COLO829 (cell line): ENCODE measurements at regions not wholly inside any gene's neighbourhood (a gene's known extent, or its start where the extent isn't known, plus 50 kb on each side); places are given as distances from the start of the nearest gene placed in this dataset.
"Not testable (repeated sequence)": the region's sequence is repeated elsewhere in the genome, so short reads cannot be mapped to it uniquely, and the experiment has no call there.

Experiments used
- DNase-seq: peaks from one replicate; pipeline ENCODE4 v3.0.0; 2012; ENCODE audit warnings: low spot score

DNA sequence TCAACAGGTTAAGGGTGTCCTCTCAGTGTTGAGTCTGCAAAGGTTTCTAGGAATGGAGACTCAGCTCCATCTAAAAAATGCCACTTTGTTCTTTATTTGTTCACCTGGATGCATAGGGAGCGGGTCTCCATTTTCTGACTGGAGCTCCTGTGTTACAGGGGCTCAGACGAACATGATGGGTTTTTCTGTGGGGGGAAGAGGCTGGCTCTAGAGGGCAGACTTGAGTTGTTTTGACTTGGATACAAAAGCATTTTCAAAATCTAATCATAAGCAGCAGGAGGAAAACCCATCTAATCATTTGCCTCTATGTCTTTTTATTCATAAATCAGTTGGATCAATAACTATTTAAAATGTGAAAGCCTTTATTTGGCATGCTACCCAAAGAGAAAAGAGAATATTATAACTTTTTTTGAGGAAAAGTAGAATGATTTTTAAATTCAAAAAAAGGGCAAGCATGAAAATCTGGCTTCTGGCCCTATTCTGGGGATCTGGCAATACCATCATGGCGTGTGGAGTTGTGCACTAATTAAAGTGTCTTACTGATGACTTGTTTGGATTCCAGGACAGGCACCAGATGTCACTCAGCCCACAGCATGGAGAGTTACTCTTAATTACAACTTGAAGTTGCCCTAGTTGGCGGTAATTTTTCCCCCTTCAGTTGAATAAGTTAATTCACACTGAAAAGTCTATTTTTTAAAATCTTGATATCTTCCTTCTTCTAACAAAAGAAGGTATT is 594.9 kb downstream of the REEP3 start:
- peak; percentile 27 for DNase-seq

DNA sequence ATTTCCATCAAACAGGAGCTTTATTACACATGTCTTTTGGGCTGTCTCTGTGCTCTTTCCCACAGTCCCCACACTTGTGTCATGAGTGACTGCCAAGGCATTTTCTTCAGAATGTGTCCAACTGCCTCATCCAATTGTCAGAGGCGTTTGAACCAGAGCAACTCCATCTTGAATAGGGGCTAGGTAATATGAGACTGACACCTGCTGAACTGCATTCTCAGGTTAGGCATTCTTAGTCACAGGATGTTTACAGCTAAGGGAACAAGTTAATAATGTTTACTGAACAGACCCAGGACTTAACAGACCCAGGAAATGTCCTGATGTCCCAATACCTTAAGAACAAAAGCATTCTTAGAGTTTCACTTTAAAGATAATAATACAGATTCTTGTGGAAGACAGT is 595.5 kb downstream of the REEP3 start:
- DNase-seq: no peak

DNA sequence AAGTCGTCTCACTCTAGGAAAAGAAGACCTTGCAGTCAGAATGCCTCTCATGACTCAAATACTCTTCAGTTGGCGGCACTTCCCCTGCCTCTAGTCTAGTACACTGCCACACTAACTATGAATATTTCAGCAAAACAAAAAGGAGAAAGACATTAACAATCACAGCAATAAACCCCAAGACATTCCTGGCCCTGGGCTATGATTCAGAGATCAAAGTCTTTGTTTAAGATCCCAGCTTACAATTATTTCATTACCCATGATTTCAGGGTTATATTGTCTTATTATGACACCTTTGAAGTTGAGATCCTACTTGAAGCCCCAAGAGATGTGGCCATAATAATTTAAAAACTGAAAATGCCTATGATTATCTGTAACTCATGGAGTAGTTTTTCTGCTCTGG is 597.5 kb downstream of the REEP3 start:
- no peak for DNase-seq

DNA sequence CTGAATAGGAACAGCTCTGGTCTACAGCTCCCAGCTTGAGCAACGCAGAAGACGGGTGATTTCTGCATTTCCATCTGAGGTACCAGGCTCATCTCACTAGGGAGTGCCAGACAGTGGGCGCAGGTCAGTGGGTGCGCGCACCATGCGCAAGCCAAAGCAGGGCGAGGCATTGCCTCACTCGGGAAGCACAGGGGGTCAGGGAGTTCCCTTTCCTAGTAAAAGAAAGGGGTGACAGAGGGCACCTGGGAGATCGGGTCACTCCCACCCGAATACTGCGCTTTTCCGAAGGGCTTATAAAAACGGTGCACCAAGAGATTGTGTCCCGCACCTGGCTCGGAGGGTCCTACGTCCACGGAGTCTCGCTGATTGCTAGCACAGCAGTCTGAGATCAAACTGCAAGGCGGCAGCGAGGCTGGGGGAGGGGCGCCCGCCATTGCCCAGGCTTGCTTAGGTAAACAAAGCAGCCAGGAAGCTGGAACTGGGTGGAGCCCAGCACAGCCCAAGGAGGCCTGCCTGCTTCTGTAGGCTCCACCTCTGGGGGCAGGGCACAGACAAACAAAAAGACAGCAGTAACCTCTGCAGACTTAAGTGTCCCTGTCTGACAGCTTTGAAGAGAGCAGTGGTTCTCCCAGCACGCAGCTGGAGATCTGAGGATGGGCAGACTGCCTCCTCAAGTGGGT is 599.2 kb downstream of the REEP3 start:
- not testable (repeated sequence) for DNase-seq

DNA sequence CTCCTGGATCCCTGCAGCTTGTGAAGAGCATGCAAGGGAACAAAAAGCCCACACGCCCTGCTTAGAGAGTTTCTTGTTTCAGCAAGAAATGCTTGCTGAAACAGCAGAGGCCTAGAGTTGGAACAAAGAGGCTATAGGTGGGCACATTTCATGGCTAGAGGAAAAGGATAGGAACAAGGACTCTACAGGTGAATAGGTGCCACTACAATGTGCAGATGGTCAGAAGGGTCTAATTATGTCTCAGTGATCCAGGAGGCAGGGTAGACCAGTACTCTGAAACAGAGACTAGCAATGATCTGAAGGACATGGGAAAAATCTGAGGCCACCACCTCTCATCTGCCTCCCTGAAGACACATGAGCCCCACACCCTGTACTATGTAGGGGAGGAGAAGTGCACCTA is 609.0 kb downstream of the REEP3 start:
- DNase-seq: no peak

DNA sequence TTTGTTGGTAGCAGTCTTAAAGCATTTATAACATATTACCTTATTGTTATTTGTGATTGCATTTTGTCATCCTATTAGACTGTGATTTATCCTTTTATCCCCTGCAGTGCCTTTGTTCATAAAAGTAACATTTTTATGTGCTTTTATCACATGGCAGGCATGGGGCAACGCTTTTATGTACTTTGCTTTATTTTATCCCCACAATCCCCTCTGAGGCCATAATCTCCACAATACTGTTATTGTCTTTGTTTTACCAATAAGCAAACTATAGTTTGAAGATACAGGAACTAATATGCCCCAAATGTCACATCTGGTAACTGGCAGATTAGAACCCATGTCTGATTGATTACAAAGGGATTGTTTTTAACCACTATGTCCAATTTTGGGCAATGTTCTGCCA is 613.5 kb downstream of the REEP3 start:
- DNase-seq: no peak

DNA sequence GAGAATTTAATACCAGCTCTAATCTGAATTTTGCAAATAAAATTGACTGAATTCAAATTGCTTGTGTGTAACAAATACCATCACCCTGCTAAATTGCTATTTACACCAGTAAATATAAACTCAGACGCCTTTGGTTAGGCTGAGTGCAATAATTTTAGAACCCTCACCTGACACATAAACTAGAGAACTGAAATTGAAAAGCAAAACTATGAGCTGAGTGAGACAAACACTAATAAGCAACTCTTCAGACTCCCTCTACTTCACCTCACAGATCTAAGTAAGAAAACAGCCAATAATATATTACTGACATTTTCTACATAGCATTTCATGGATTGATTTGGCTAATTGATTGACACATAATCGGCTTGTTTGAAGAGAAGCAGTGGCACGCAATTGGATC is 621.2 kb downstream of the REEP3 start:
- DNase-seq: no peak

DNA sequence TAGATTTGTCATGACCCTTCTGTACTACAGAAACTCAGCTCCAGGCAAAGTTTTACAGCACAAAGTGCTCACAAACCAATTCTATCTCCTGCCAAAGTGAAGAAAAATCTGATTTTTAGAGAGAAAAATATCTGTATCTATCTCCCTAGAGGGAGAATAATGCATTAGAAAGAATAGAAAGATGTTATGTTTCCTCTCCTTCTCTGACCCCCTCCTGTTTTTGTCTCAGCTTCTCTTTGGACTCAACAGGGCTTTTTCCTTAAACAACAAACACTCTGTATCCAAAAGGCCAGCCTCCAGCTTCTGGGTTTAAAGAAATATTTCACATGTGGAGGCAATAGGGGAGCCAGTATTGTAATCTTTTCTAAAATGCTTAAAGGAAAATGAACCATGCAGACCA is 627.4 kb downstream of the REEP3 start:
- no peak for DNase-seq

DNA sequence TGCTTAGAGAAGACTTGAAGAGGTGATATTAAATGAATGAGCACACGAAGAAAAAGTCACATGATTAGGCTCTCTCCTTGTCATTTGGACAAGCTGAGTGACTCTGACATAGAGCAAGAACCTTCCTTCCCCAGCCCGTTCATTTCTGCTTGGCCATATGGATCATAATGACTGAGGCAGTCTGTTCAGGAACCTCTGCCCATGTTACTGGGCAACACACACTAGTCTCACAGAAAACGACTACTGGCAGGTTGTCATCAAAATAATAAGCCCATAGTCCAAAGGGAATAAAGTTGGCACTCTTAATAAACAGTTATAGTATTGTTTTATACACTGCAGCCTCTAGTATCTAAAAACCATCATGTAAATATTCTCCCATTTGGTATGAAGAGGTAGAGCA is 635.0 kb downstream of the REEP3 start:
- no peak for DNase-seq

DNA sequence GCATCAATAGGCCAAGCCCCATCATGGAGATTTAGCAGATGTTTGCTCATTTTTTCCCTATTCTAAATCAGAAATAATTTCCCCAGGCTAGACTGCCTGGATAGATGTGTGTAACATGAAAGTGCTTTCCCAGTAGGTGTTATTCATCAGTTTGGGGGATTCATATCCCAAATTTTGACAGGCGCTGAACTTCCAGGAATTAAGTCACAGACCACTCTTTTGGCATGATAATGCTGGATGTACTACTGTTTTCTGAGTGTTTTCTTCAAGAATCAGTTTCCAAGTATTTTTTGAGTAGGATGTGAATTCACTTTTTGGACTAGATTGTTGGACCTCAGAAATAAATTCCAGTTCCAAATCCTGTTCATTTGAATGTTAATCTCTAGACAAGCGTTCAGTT is 637.4 kb downstream of the REEP3 start:
- DNase-seq: no peak

DNA sequence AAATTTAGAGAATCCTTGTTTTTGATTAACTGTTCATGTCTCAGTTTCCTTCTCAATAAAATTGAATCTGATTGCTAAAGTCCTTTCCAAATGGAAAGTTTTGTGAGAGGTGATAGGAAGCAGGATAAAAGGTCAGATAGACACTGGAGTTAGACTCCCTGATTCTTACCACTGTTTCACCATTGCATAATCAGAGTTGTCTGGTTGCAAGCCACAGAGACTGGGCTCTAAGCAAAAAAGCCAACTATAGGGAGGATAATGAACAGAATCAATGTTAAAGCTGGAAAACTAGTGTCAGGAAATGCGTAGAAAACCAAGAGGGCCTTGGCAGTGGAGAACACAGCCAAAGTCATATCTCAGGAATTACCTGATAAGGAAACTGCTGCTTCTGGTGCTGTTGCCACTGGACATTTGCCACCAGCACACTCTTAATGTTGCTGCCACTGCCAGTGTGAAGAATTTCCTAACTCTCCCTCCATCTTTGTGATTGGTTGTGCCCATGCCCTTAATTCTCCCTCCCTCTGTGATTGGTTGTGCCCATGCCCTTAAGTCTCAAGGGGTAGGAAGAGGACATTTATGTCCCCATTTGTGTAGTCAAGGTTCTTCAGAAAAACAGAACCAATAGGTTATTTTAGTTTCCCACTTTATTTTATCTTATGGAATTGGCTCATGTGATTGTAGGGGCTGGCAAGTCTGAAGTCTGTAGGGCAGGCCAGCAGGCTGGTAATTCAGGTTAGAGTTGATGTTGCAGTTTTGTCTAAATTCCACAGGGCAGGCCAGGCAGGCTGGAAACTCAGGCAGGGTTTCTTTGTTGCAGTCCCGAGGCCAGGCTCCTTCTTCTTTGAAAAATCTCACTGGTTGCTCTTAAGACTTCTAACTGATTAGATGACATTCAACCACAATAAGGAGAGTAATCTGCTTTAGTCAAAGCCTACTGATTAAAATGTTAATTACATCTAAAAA is 639.0 kb downstream of the REEP3 start:
- no peak for DNase-seq

DNA sequence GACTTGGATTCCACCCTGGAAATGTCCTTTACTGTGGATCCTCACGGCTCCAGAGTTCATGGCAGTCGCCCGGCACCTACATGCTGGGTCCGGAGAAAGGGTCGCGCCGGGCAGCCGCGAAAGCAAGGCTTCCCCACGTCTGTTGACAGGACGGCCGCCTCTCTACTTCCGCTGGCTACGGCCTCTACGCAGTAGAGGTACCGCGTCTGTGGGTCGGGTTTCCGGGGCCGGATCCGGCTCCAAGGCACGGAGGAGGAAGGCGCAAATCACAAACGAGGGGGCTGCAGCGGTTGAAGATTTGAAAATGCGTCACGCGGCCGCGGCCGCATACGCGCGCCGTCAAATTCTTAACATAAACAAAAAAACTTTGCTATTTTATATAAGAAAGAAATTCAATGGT is 649.6 kb downstream of the REEP3 start:
- DNase-seq: no peak

DNA sequence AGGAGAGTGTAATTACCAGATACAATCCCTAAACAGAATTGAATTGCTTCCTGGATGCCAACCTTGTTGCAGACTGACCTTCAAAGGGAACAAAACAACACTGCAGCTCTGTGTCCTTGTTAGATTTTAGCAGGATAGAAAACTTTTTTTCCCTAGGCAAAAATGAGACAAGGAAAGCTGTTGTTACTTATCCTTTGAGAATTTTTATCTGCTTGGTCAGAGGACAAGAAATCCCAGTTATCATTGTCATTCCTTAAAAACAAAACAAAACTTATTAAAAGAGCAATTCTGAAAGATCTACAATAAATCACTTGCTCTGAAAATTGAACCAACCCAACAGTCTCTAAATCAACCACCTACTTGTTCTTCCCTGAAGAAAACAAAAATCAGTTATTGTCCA is 652.6 kb downstream of the REEP3 start:
- peak; percentile 33 for DNase-seq

DNA sequence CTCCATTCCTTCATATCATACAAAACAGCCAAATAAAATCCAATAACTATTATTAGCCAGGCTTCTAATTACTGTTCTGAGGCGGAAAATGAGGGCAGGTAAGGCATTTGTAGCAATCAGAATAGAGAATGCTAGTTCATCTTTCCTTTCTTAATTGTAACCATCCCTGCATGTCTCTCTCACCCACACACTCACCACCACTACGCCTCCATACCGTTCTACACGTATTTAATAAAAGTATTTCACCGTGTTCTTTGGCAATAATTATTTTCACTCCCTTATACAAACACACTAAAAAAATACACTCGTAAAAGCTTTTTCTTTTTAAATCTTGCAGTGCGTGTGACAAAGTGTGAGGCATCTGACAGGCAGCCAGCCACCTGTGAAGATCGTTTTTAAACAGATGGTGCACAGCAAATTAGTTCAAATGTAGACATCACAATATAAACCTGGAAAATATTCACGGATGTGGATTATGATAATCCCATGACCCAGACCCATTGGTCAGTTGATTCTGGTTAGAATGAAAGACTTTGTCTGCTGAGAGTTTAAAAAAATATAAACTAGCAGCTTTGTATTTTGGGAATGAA is 653.6 kb downstream of the REEP3 start:
- no peak for DNase-seq

DNA sequence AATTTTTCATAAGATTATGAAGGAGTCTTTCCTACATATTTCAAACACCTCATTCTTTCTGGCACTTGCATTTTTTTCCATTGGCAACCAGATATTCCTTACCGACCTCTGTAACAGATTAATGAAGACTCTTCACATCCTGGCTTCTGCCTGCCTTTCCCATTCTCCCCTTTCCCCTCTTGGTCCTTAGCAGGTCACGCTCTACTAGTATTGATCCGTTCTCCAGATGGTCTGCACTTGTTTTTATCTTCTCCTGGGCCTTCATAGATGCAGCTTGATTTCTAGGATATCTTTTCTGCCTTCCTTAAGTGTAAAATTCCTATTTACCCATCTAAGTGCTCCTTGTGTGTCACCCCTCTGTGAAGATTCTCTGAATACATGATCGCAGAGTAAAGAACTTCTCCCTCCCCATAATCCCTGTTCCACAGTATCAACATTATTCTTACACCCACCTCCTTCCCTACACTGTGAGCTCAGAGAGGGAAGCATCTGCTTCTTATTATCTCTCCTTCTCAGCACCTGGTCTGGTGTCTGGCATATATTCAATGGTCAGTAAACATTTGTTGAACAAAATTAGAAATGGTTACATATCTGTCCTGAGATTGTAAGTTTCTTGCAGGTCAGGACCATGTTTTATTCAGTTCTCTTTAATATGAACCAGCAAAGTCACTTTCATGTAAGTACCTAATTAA is 654.2 kb downstream of the REEP3 start:
- no peak for DNase-seq

DNA sequence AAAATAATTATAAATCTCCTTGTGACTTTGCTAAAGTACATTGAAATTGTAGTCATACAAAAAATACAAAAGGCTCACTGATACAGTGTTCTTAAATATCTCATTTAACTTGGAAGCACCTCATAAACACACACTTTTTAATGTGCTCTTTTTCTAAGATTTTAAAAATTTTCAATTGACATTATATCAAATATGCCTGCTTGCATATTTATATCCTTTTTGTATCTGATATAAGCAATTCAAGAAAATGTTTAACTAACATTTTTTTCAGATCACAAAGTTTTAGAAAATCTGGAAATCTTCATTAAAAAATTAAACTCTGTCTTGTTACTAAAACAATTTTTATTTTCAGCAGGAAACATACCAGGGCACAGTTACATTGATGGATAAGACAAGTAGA is 661.5 kb downstream of the REEP3 start:
- no peak for DNase-seq

DNA sequence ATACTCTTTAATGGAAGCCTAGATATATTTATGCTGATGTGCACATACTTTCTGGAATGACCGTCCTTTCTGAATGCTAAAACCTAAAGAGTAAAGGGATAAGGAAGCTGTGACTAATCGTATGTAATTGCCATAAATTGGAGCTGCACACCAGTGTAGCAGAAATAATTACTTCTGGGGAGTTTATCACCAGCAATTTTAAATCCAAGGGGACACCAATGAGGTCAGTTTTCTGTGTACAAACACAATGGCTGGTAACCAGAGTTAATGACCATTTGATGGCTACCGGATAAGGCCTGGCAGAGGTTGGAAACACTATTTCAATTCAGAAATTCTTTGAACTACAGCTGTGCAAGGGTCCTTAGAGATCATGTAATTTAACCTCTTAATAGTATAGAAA is 670.1 kb downstream of the REEP3 start:
- peak; percentile 1 for DNase-seq

DNA sequence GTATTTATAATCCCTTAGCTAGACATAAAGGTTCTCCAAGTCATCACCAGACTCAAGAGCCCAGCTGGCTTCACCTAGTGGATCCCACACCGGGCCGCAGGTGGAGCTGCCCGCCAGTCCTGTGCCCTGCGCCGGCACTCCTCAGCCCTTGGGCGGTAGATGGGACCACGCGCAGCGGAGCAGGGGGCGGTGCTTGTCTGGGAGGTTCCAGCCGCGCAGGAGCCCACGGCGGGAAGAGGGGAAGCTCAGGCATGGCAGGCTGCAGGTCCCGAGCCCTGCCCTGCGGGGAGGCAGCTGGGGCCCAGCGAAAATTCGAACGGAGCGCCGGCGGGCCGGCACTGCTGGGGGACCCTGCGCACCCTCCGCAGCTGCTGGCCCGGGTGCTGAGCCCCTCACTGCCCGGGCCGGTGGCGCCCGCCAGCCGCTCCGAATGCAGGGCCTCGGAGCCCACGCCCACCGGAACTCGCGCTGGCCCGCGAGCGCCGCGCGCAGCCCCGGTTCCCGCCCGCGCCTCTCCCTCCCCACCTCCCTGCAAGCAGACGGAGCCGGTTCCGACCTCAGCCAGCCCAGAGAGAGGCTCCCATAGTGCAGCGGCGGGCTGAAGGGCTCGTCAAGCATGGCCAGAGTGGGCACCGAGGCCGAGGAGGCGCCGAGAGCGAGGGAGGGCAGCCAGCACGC is 675.6 kb downstream of the REEP3 start:
- DNase-seq: no peak

DNA sequence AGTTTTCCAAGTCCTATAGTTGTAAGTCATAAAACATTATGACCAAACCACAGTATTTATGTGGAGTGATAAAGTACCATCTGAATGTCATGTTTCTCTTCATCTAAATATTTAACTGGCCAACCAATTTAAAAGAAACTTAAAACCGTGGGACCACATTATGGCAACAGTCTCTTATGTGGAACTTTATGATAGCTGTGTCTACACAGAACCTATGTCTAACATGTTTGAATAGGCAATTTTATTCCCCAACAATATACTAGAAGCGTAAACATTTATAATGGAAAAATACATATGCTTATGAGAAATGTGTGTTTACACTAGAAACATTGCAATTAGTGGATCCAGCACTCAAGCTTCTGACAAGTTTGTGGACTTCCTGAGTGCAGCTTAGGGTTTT is 680.7 kb downstream of the REEP3 start:
- no peak for DNase-seq

DNA sequence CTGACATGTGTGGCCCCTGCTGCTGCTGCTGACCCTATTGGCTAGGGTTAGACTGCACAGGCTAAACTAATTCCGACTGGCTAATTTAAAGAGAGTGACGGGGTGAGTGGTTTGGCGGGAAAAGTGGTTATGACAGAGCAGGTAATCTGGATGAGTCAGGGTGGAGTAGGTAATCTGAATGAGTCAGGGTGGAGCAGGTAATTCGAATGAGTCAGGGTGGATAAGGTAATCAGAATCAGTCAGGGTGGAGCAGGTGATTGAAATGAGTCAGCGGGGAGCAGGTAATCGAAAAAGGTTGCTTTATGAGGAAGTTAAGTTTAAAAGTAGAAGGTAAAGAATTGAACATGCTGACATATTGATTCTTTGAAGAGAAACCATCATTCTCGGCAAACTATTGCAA is 683.3 kb downstream of the REEP3 start:
- DNase-seq: not testable (repeated sequence)

DNA sequence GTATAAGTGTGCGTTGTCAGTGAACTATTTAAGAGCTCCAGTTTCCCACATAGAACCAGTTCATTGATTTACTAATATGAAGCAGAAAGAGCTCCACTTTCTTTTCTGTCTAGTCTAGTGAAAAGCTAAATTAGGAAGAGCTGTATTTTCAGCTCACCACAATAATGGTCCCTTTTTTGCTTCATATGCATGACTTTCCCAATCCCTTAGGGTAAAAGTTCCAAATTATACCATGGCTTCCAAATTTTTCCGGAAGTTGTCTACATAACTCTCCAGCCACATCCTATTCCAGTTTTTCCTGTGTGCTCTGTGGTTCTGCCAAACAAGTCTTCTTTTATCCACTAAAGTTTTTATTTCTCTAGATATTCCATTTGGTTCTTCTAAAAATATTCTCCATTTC is 685.2 kb downstream of the REEP3 start:
- DNase-seq: peak; percentile 40
